Prostate gland (tissue), 2 donors: ENCODE measurements at regions not wholly inside any gene's neighbourhood (a gene's known extent, or its start where the extent isn't known, plus 50 kb on each side); places are given as distances from the start of the nearest gene placed in this dataset.
A peak's percentile ranks its signal among the peaks of the same experiment; 100 is the strongest.

Experiments
- DNase-seq: peaks from one replicate; pipeline ENCODE4 v3.0.0-alpha.2; 2019; ENCODE audit warnings: low spot score
- H3K27ac ChIP-seq, 2 donors: fragments of 200-600 bp; sonication (generic); 2 replicates each; pipeline ENCODE4 v1.5.1; 2017 to 2019
- H3K27me3 ChIP-seq: fragments of 200-600 bp; sonication (generic); replicated peaks from 2 replicates; pipeline ENCODE4 v1.5.1; 2019; ENCODE audit not compliant: insufficient read depth
- H3K36me3 ChIP-seq, 2 donors: fragments of 200-600 bp; sonication (generic); 1 replicate in 1 of 2; 2 replicates in 1 of 2; pipeline versions ENCODE4 v1.5.1 to v1.8.1; 2017 to 2019
- H3K4me1 ChIP-seq: fragments of 200-600 bp; sonication (generic); replicated peaks from 2 replicates; pipeline ENCODE4 v1.5.1; 2019
- H3K4me3 ChIP-seq, 2 donors: fragments of 200-600 bp; sonication (generic); 2 replicates each; pipeline ENCODE4 v1.5.1; 2017 to 2019
- H3K9me3 ChIP-seq: fragments of 200-600 bp; sonication (generic); 2 replicates; pipeline ENCODE4 v1.5.1; 2017
- CTCF ChIP-seq, 4 experiments: fragments of 200-600 bp in 2 of 4; fragments of 450-650 bp in 2 of 4; sonication (generic) in 2 of 4; IDR thresholded peaks; 1 replicate in 3 of 4; 2 replicates in 1 of 4; pipeline ENCODE4 v1.5.1; 2016 to 2019; ENCODE audit warnings: antibody characterized with exemption in 4 of 4, mild to moderate bottlenecking in 2 of 4, moderate library complexity in 2 of 4
- POLR2A ChIP-seq: fragments of 450-650 bp; IDR thresholded peaks from one replicate; pipeline ENCODE4 v1.6.1; 2016; ENCODE audit warnings: antibody characterized with exemption, mild to moderate bottlenecking
- POLR2AphosphoS5 ChIP-seq: sonication (generic); formaldehyde crosslinking; IDR thresholded peaks from one replicate; pipeline ENCODE4 v1.6.1; 2017; ENCODE audit warnings: antibody characterized with exemption
- WGBS: methylation state at CpG from one replicate; pipeline ENCODE4 v1.1.5; 2018; 5-methylcytosine and 5-hydroxymethylcytosine counted together
- intact Hi-C: fragments of 100-400 bp; cut with DNase I; formaldehyde crosslinking; loops from one replicate; pipeline ENCODE4 v1.14.2; 2022

GRCh38 chr5:173816728-173817127, 71.4 kb upstream of the CPEB4 start:
- intact Hi-C loops = no loop called here

GRCh38 chr5:173817561-173817960, 70.6 kb upstream of the CPEB4 start:
- intact Hi-C loops = no loop called here
- no peak overlapping the region for H3K4me3 ChIP-seq
- no peaks in the 10 kb centered on the region for H3K9me3 ChIP-seq
- H3K4me1 ChIP-seq = no peaks in the 10 kb centered on the region
- no peak for DNase-seq
- WGBS = 92% methylated on average over 5 of the region's 5 CpGs
- no peak for TF ChIP-seq POLR2A
- no peak for TF ChIP-seq CTCF (IDR thresholded peaks at IDR 0.05)
- no peaks in the 10 kb centered on the region for H3K27me3 ChIP-seq
- H3K27ac ChIP-seq = no peak overlapping the region
- no peaks in the 10 kb centered on the region for H3K36me3 ChIP-seq

More at GRCh38 chr5:173816728-173817127, 71.4 kb upstream of the CPEB4 start:
- WGBS = 69% methylated on average over 5 of the region's 5 CpGs
- no peak overlapping the region for H3K4me3 ChIP-seq
- H3K9me3 ChIP-seq = no peaks in the 10 kb centered on the region
- H3K27me3 ChIP-seq = no peaks in the 10 kb centered on the region
- H3K36me3 ChIP-seq = no peaks in the 10 kb centered on the region
- H3K4me1 ChIP-seq = no peaks in the 10 kb centered on the region
- TF ChIP-seq POLR2A = no peak
- TF ChIP-seq POLR2AphosphoS5 = no peak
- DNase-seq = no peak
- no peak overlapping the region for H3K27ac ChIP-seq

GRCh38 chr5:173819521-173819920, 68.6 kb upstream of the CPEB4 start:
- no peak for DNase-seq
- Histone ChIP-seq H3K4me1 (no peaks in the 10 kb centered on the region), H3K27ac (no peak overlapping the region), H3K36me3 (no peaks in the 10 kb centered on the region), H3K9me3 (no peaks in the 10 kb centered on the region), H3K4me3 (no peak overlapping the region), H3K27me3 (no peaks in the 10 kb centered on the region)
- TF ChIP-seq POLR2AphosphoS5 (no peak), CTCF (IDR thresholded peaks at IDR 0.05) (no peak), POLR2A (no peak)
- WGBS = 89% methylated on average over 3 of the region's 3 CpGs
- intact Hi-C loops = no loop called here

GRCh38 chr5:173823274-173823644, 64.9 kb upstream of the CPEB4 start:
- intact Hi-C loops = no loop called here
- H3K27ac ChIP-seq = no peak overlapping the region
- H3K27me3 ChIP-seq = no peaks in the 10 kb centered on the region
- H3K9me3 ChIP-seq = no peaks in the 10 kb centered on the region
- TF ChIP-seq POLR2A (no peak), CTCF (IDR thresholded peaks at IDR 0.05) (no peak), POLR2AphosphoS5 (no peak)
- no peaks in the 10 kb centered on the region for H3K4me1 ChIP-seq
- DNase-seq = no peak
- no peak overlapping the region for H3K4me3 ChIP-seq
- H3K36me3 ChIP-seq = no peaks in the 10 kb centered on the region

GRCh38 chr5:173823721-173824567, 64.2 kb upstream of the CPEB4 start:
- WGBS = 70% methylated on average over 10 of the region's 10 CpGs

More at GRCh38 chr5:173823721-173824567, 64.2 kb upstream of the CPEB4 start:
- no peaks in the 10 kb centered on the region for H3K4me1 ChIP-seq
- intact Hi-C loops = no loop called here
- H3K9me3 ChIP-seq = no peaks in the 10 kb centered on the region
- H3K4me3 ChIP-seq = no peak overlapping the region
- no peaks in the 10 kb centered on the region for H3K36me3 ChIP-seq
- peak overlapping the region; percentile 55 to 63 for H3K27ac ChIP-seq
- DNase-seq = peak; percentile 71
- TF ChIP-seq POLR2AphosphoS5 (peak; percentile 89), POLR2A (no peak)
- no peaks in the 10 kb centered on the region for H3K27me3 ChIP-seq
